Gastroesophageal sphincter (tissue), 4 donors: ENCODE measurements at regions not wholly inside any gene's neighbourhood (a gene's known extent, or its start where the extent isn't known, plus 50 kb on each side); places are given as distances from the start of the nearest gene placed in this dataset.

Experiments used
- ATAC-seq: fragments of 150-250 bp; one replicate; pipeline ENCODE4 v1.9.1; 2016; ENCODE audit warnings: mild to moderate bottlenecking, moderate library complexity
- H3K27ac ChIP-seq, 4 donors: fragments of 200-600 bp; sonication (generic) in 3 of 4; 1 replicate in 3 of 4; 2 replicates in 1 of 4; pipeline ENCODE4 v1.5.1; 2016 to 2019
- H3K27me3 ChIP-seq: fragments of 200-600 bp; sonication (generic); one replicate; pipeline ENCODE4 v1.5.1; 2019
- H3K36me3 ChIP-seq, 2 donors: fragments of 200-600 bp; sonication (generic); one replicate each; pipeline ENCODE4 v1.5.1; 2019; ENCODE audit warnings: control low read depth in 1 of 2
- H3K4me1 ChIP-seq, 3 donors: fragments of 200-600 bp; sonication (generic); 1 replicate in 2 of 3; 2 replicates in 1 of 3; pipeline ENCODE4 v1.5.1; 2016 to 2019; ENCODE audit warnings: control low read depth in 2 of 3
- H3K4me3 ChIP-seq, 2 donors: fragments of 200-600 bp; sonication (generic); one replicate each; pipeline ENCODE4 v1.5.1; 2019; ENCODE audit warnings: mild to moderate bottlenecking in 1 of 2, moderate library complexity in 1 of 2
- H3K9me3 ChIP-seq, 3 donors: fragments of 200-600 bp; sonication (generic); one replicate each; pipeline ENCODE4 v1.5.1; 2017 to 2019; ENCODE audit warnings: control low read depth in 2 of 3
- EP300 ChIP-seq: sonication (generic); formaldehyde crosslinking; IDR thresholded peaks from one replicate; pipeline ENCODE4 v1.6.1; 2017; ENCODE audit warnings: antibody characterized with exemption, mild to moderate bottlenecking
- POLR2A ChIP-seq, 2 donors: fragments of 450-650 bp; IDR thresholded peaks; one replicate each; pipeline ENCODE4 v1.6.1; 2017; ENCODE audit warnings: antibody characterized with exemption in 2 of 2, mild to moderate bottlenecking in 2 of 2, moderate library complexity in 1 of 2
- POLR2AphosphoS5 ChIP-seq: sonication (generic); formaldehyde crosslinking; IDR thresholded peaks from one replicate; pipeline ENCODE4 v1.6.1; 2017; ENCODE audit warnings: antibody characterized with exemption
- WGBS, 2 donors: methylation state at CpG; one replicate each; pipeline ENCODE4 v1.1.5; 2018; ENCODE audit warnings: low coverage in 1 of 2; 5-methylcytosine and 5-hydroxymethylcytosine counted together
- TF ChIP-seq, protein P1 (sequence below), 4 experiments: fragments of 200-600 bp in 2 of 4; fragments of 450-650 bp in 2 of 4; sonication (generic) in 1 of 4; IDR thresholded peaks; one replicate each; pipeline ENCODE4 v1.5.1; 2017 to 2019; ENCODE audit warnings: antibody characterized with exemption in 4 of 4, mild to moderate bottlenecking in 2 of 4, moderate library complexity in 2 of 4

DNA sequence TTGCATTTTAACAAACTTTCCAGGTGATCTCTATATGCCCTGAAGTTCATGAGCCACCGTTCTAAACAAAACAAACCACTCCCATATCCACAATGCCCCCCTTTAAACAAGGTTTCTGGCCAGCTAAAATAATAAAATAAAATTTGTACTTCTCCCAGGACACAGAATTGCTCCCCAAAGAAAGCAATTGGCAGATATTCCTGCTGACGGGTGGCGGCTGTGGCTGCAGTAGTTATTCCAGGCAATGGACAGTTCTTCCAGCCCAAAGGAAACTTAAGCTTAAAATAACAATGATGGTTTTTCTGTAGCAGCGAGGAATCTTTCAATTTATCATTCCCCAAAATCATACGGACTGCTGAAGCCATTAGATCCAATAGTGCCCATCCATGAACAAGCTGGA, 260.5 kb upstream of the ZNF521 start:
- 45 to 64% methylated on average over 5 of the region's 5 CpGs for WGBS, 2 donors
- Histone ChIP-seq H3K4me3 (no peak overlapping the region), H3K27ac (no peak overlapping the region), H3K36me3 (no peaks in the 10 kb centered on the region), H3K4me1 (no peaks in the 10 kb centered on the region), H3K9me3 (peaks cover 0 to 20% (median 0%) of the 10 kb centered on the region in 3 donors), H3K27me3 (no peaks in the 10 kb centered on the region)
- no peak for ATAC-seq
- TF ChIP-seq POLR2AphosphoS5: no peak
- TF ChIP-seq POLR2A (IDR thresholded peaks at IDR 0.05): no peak
- TF ChIP-seq, protein P1, sequence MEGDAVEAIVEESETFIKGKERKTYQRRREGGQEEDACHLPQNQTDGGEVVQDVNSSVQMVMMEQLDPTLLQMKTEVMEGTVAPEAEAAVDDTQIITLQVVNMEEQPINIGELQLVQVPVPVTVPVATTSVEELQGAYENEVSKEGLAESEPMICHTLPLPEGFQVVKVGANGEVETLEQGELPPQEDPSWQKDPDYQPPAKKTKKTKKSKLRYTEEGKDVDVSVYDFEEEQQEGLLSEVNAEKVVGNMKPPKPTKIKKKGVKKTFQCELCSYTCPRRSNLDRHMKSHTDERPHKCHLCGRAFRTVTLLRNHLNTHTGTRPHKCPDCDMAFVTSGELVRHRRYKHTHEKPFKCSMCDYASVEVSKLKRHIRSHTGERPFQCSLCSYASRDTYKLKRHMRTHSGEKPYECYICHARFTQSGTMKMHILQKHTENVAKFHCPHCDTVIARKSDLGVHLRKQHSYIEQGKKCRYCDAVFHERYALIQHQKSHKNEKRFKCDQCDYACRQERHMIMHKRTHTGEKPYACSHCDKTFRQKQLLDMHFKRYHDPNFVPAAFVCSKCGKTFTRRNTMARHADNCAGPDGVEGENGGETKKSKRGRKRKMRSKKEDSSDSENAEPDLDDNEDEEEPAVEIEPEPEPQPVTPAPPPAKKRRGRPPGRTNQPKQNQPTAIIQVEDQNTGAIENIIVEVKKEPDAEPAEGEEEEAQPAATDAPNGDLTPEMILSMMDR (IDR thresholded peaks at IDR 0.05): no peak
- TF ChIP-seq EP300: no peak

- no peak for ATAC-seq
- Histone ChIP-seq H3K4me3 (no peak overlapping the region), H3K9me3 (peaks cover 0 to 14% (median 0%) of the 10 kb centered on the region in 3 donors), H3K27ac (no peak overlapping the region), H3K36me3 (no peaks in the 10 kb centered on the region), H3K4me1 (no peaks in the 10 kb centered on the region), H3K27me3 (no peaks in the 10 kb centered on the region)
- WGBS, 2 donors: 60 to 80% methylated on average over 4 of the region's 4 CpGs
- TF ChIP-seq POLR2AphosphoS5 (no peak), POLR2A (IDR thresholded peaks at IDR 0.05) (no peak), EP300 (no peak)
- TF ChIP-seq, protein P1 (IDR thresholded peaks at IDR 0.05): no peak
Observed at GRCh38 chr18:25608091-25608490, 256.1 kb upstream of the ZNF521 start.

- Histone ChIP-seq H3K9me3 (peaks cover 0 to 7% (median 0%) of the 10 kb centered on the region in 3 donors), H3K36me3 (no peaks in the 10 kb centered on the region), H3K4me1 (no peaks in the 10 kb centered on the region), H3K27me3 (no peaks in the 10 kb centered on the region), H3K27ac (no peak overlapping the region), H3K4me3 (no peak overlapping the region)
- WGBS, 2 donors: 76 to 78% methylated on average over 3 to 7 of the region's 15 CpGs
- ATAC-seq: no peak
- no peak for TF ChIP-seq POLR2AphosphoS5
- TF ChIP-seq, protein P1 (IDR thresholded peaks at IDR 0.05): no peak
- no peak for TF ChIP-seq POLR2A (IDR thresholded peaks at IDR 0.05)
- TF ChIP-seq EP300: no peak
Observed at GRCh38 chr18:25604894-25605597, 253.1 kb upstream of the ZNF521 start.

DNA sequence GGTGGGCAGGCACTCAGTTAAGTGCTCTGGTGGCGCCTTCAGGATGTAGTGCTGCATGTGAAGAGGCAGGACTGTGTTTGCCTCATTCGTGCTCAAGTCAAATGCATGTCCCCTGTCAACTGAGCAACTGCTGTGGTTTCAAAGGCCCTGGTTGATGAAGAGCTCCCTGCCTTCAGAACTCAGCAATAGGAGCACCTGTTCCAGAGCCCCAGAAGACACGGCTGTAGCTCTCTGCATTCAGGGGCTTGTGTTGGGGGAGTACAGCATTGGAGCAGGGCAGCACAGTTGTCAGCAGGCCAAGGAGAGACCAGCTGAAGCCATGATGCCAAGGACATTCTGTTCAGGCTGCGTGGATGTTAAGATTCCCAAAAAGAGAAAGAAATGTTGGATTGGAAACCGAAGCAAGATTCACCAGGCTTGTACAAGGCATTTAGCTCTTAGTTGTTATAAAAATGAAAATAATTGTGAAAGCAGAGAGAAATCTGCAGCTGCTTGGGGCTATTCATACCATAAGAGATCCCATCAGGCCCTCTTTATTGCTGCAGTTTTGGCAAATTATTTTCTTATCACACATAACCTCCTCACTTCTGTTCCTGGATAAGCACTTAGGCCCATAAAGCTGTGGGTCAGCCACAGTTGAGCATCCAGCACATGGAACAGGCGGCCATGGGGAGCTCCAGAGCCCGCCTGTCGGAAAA, 252.4 kb upstream of the ZNF521 start:
- H3K36me3 ChIP-seq: no peaks in the 10 kb centered on the region
- no peak overlapping the region for H3K27ac ChIP-seq
- no peak for TF ChIP-seq EP300
- no peak overlapping the region for H3K4me3 ChIP-seq
- WGBS, 2 donors: 76 to 87% methylated on average over 2 to 4 of the region's 8 CpGs
- no peak for ATAC-seq
- no peaks in the 10 kb centered on the region for H3K4me1 ChIP-seq
- no peaks in the 10 kb centered on the region for H3K27me3 ChIP-seq
- H3K9me3 ChIP-seq: peaks cover 0 to 7% (median 0%) of the 10 kb centered on the region in 3 donors

GRCh38 chr18:25599443-25599842, 247.5 kb upstream of the ZNF521 start:
- Histone ChIP-seq H3K4me3 (no peak overlapping the region), H3K9me3 (no peaks in the 10 kb centered on the region), H3K36me3 (no peaks in the 10 kb centered on the region), H3K27ac (no peak overlapping the region), H3K4me1 (no peaks in the 10 kb centered on the region), H3K27me3 (no peaks in the 10 kb centered on the region)
- TF ChIP-seq POLR2A (IDR thresholded peaks at IDR 0.05) (no peak), POLR2AphosphoS5 (no peak)
- TF ChIP-seq, protein P1 (IDR thresholded peaks at IDR 0.05): no peak
- no peak for ATAC-seq
